ENCODE measurements at regions not wholly inside any gene's neighbourhood (a gene's known extent, or its start where the extent isn't known, plus 50 kb on each side); places are given as distances from the start of the nearest gene placed in this dataset.

DNA sequence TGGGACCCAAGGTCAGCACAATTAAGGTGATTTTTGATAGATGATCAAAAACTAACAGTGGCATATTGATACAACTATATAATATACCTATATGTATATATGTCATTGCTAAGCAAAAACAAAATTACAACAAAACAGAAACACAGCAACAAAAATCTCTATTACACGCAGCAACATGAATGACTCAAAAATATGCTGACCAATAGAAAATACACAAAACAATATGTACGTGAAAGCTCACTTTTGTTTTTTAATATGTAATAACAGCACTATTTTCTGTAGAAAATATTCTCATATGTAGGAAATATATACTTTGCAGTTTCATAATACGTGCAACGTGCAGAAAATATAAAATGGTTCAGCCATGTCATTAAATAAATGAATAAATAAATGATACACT is 1985.7 kb upstream of the CDH9 start:
- H2AFZ ChIP-seq (ENCODE audit: low read depth, low read length): no peak overlapping the region
- dilution Hi-C loops (cut with MboI; ENCODE audit: extremely low pct_ligation_motif_present, low sequenced_read_pairs) (no loop called here), intact Hi-C loops (cut with micrococcal nuclease) (no loop called here)
- no peak overlapping the region for H3K4me3 ChIP-seq (replicated peaks in 1 of 3; ENCODE audit: insufficient read depth in 1 of 3, low read depth in 1 of 3, low read length in 3 of 3)
- no peak for TF ChIP-seq JUN (IDR thresholded peaks at IDR 0.05; ENCODE audit: borderline replicate concordance, insufficient read depth, insufficient read length, low read depth)
- TF ChIP-seq POLR2A (IDR thresholded peaks at IDR 0.05; ENCODE audit: low read depth, low read length): no peak
- no peak for TF ChIP-seq POLR2AphosphoS5 (IDR thresholded peaks at IDR 0.05; ENCODE audit: insufficient read depth, low read depth, low read length)
- TF ChIP-seq MYC (IDR thresholded peaks at IDR 0.05; ENCODE audit: low read depth, low read length): no peak
- TF ChIP-seq FOS (IDR thresholded peaks at IDR 0.05; ENCODE audit: borderline replicate concordance, insufficient read depth, low read length): no peak
- TF ChIP-seq, protein P1, sequence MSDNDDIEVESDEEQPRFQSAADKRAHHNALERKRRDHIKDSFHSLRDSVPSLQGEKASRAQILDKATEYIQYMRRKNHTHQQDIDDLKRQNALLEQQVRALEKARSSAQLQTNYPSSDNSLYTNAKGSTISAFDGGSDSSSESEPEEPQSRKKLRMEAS (IDR thresholded peaks at IDR 0.05; ENCODE audit: insufficient read depth, insufficient read length): no peak
- no peak for TF ChIP-seq EZH2 (IDR thresholded peaks at IDR 0.05; ENCODE audit: borderline replicate concordance, low read depth, low read length, severe bottlenecking)
- TF ChIP-seq GATA2 (IDR thresholded peaks at IDR 0.05; ENCODE audit: insufficient read depth, insufficient read length, low read depth, low read length): no peak
- TF ChIP-seq, protein P2, sequence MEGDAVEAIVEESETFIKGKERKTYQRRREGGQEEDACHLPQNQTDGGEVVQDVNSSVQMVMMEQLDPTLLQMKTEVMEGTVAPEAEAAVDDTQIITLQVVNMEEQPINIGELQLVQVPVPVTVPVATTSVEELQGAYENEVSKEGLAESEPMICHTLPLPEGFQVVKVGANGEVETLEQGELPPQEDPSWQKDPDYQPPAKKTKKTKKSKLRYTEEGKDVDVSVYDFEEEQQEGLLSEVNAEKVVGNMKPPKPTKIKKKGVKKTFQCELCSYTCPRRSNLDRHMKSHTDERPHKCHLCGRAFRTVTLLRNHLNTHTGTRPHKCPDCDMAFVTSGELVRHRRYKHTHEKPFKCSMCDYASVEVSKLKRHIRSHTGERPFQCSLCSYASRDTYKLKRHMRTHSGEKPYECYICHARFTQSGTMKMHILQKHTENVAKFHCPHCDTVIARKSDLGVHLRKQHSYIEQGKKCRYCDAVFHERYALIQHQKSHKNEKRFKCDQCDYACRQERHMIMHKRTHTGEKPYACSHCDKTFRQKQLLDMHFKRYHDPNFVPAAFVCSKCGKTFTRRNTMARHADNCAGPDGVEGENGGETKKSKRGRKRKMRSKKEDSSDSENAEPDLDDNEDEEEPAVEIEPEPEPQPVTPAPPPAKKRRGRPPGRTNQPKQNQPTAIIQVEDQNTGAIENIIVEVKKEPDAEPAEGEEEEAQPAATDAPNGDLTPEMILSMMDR (IDR thresholded peaks at IDR 0.05; ENCODE audit: extremely low read depth in 1 of 2, insufficient read depth in 1 of 2, low read depth in 1 of 2, low read length in 2 of 2): no peak
- no peak overlapping the region for H3K4me2 ChIP-seq (ENCODE audit: insufficient read depth, low read length)
- POLR2A ChIA-PET: no interaction called here
- no peak overlapping the region for H3K9ac ChIP-seq (replicated peaks; ENCODE audit: extremely low read depth, insufficient read depth, low read length)
- no peaks in the 10 kb centered on the region for H4K20me1 ChIP-seq (replicated peaks; ENCODE audit: control insufficient read depth, extremely low read depth, insufficient read depth, low read length)
- H3K9me1 ChIP-seq (replicated peaks; ENCODE audit: control insufficient read depth, extremely low read depth, insufficient read depth, low read length): no peaks in the 10 kb centered on the region
- FAIRE-seq (no peak), DNase-seq (ENCODE audit: low read depth, low spot score) (no peak)
- BruUV-seq (replicated peaks): no TSS peak
- H3K36me3 ChIP-seq (ENCODE audit: control insufficient read depth in 2 of 2, extremely low read depth in 1 of 2, insufficient read depth in 2 of 2, low read length in 2 of 2): no peaks in the 10 kb centered on the region
- H3K27ac ChIP-seq (ENCODE audit: insufficient read depth, low read depth, low read length): no peak overlapping the region
- no peaks in the 10 kb centered on the region for H3K4me1 ChIP-seq (ENCODE audit: control insufficient read depth, extremely low read depth, insufficient read depth, low read length)
- H3K27me3 ChIP-seq (ENCODE audit: control insufficient read depth in 2 of 2, insufficient read depth in 2 of 2, low read length in 2 of 2): no peaks in the 10 kb centered on the region
- H3K79me2 ChIP-seq (ENCODE audit: control insufficient read depth, insufficient read depth, low read length): no peaks in the 10 kb centered on the region
- CTCF ChIA-PET: no interaction called here
- H3K9me3 ChIP-seq (replicated peaks; ENCODE audit: control insufficient read depth, insufficient read depth, low read length): peaks cover 4% of the 10 kb centered on the region

Data from endothelial cell of umbilical vein (primary cell).